ENCODE measurements at regions not wholly inside any gene's neighbourhood (a gene's known extent, or its start where the extent isn't known, plus 50 kb on each side); places are given as distances from the start of the nearest gene placed in this dataset.

- Histone ChIP-seq H4K20me1 (ENCODE audit: low read depth, low read length) (no peaks in the 10 kb centered on the region), H3K27ac (ENCODE audit: low read depth, low read length) (no peak overlapping the region), H3K9ac (ENCODE audit: low read length) (no peak overlapping the region), H3K4me3 (ENCODE audit: insufficient read depth, low read length, poor library complexity, severe bottlenecking) (no peak overlapping the region), H3K27me3 (ENCODE audit: low read length) (no peaks in the 10 kb centered on the region), H3K79me2 (ENCODE audit: insufficient read depth, low read length) (no peaks in the 10 kb centered on the region), H3K36me3 (ENCODE audit: low read length) (no peaks in the 10 kb centered on the region), H2AFZ (ENCODE audit: low read depth, low read length, severe bottlenecking) (no peak overlapping the region), H3F3A (ENCODE audit: insufficient read depth) (no peaks in the 10 kb centered on the region), H3K9me2 (replicated peaks; ENCODE audit: insufficient read depth, low read length) (no peaks in the 10 kb centered on the region), H3K9me3 (ENCODE audit: insufficient read depth, low read length) (no peaks in the 10 kb centered on the region), H3K4me2 (ENCODE audit: low read depth, low read length, poor library complexity, severe bottlenecking) (no peak overlapping the region)
- TF ChIP-seq EZH2phosphoT487 (conservative IDR thresholded peaks at IDR 0.05; ENCODE audit: low read length) (no peak), CTCF (IDR thresholded peaks at IDR 0.05; ENCODE audit: insufficient read depth, low read length, poor library complexity, severe bottlenecking) (no peak)
These were observed 89.8 kb downstream of the BTG1 start for GRCh38 chr12:92055877-92056276.

GRCh38 chr12:92051441-92051840 is 94.2 kb downstream of the BTG1 start:
- H3K4me2 ChIP-seq (ENCODE audit: low read depth, low read length, poor library complexity, severe bottlenecking) = no peak overlapping the region
- H3K9me2 ChIP-seq (replicated peaks; ENCODE audit: insufficient read depth, low read length) = no peaks in the 10 kb centered on the region
- no peak overlapping the region for H3K9ac ChIP-seq (ENCODE audit: low read length)
- no peaks in the 10 kb centered on the region for H3F3A ChIP-seq (ENCODE audit: insufficient read depth)
- H3K9me3 ChIP-seq (ENCODE audit: insufficient read depth, low read length) = no peaks in the 10 kb centered on the region
- no peak for TF ChIP-seq EZH2phosphoT487 (conservative IDR thresholded peaks at IDR 0.05; ENCODE audit: low read length)
- no peak for TF ChIP-seq CTCF (IDR thresholded peaks at IDR 0.05; ENCODE audit: insufficient read depth, low read length, poor library complexity, severe bottlenecking)
- no peaks in the 10 kb centered on the region for H3K27me3 ChIP-seq (ENCODE audit: low read length)
- no peak overlapping the region for H3K4me3 ChIP-seq (ENCODE audit: insufficient read depth, low read length, poor library complexity, severe bottlenecking)
- H4K20me1 ChIP-seq (ENCODE audit: low read depth, low read length) = no peaks in the 10 kb centered on the region
- no peak overlapping the region for H2AFZ ChIP-seq (ENCODE audit: low read depth, low read length, severe bottlenecking)
- H3K36me3 ChIP-seq (ENCODE audit: low read length) = no peaks in the 10 kb centered on the region
- no peaks in the 10 kb centered on the region for H3K79me2 ChIP-seq (ENCODE audit: insufficient read depth, low read length)
- no peak overlapping the region for H3K27ac ChIP-seq (ENCODE audit: low read depth, low read length)

GRCh38 chr12:92049403-92049802 is 96.2 kb downstream of the BTG1 start:
- H3K27me3 ChIP-seq (ENCODE audit: low read length) = no peaks in the 10 kb centered on the region
- H3F3A ChIP-seq (ENCODE audit: insufficient read depth) = no peaks in the 10 kb centered on the region
- H3K4me2 ChIP-seq (ENCODE audit: low read depth, low read length, poor library complexity, severe bottlenecking) = no peak overlapping the region
- TF ChIP-seq EZH2phosphoT487 (conservative IDR thresholded peaks at IDR 0.05; ENCODE audit: low read length) (no peak), CTCF (IDR thresholded peaks at IDR 0.05; ENCODE audit: insufficient read depth, low read length, poor library complexity, severe bottlenecking) (no peak)
- no peak overlapping the region for H3K27ac ChIP-seq (ENCODE audit: low read depth, low read length)
- H2AFZ ChIP-seq (ENCODE audit: low read depth, low read length, severe bottlenecking) = no peak overlapping the region
- no peak overlapping the region for H3K4me3 ChIP-seq (ENCODE audit: insufficient read depth, low read length, poor library complexity, severe bottlenecking)
- no peak overlapping the region for H3K9ac ChIP-seq (ENCODE audit: low read length)
- H4K20me1 ChIP-seq (ENCODE audit: low read depth, low read length) = no peaks in the 10 kb centered on the region
- H3K36me3 ChIP-seq (ENCODE audit: low read length) = no peaks in the 10 kb centered on the region
- H3K9me2 ChIP-seq (replicated peaks; ENCODE audit: insufficient read depth, low read length) = no peaks in the 10 kb centered on the region
- H3K79me2 ChIP-seq (ENCODE audit: insufficient read depth, low read length) = no peaks in the 10 kb centered on the region
- H3K9me3 ChIP-seq (ENCODE audit: insufficient read depth, low read length) = no peaks in the 10 kb centered on the region

All from SU-DHL-6 (cell line).